IMR-90 (cell line): ENCODE measurements at regions not wholly inside any gene's neighbourhood (a gene's known extent, or its start where the extent isn't known, plus 50 kb on each side); places are given as distances from the start of the nearest gene placed in this dataset.

Source experiments
- ATAC-seq: fragments of 200-7000 bp; cut with Tn5 transposase; 2 replicates; pipeline ENCODE4 v1.9.1; 2020; ENCODE audit warnings: low read depth, mild to moderate bottlenecking, moderate library complexity
- BruUV-seq: library from RNA; stranded (reverse); fragments of 400-500 nt; replicated peaks from 2 replicates; lab custom pipeline; 2021; lab: Mats Ljungman, UMichigan
- CTCF ChIA-PET: fragments of 300-600 bp; formaldehyde crosslinking; extraction: SDS; loops from one replicate; lab custom pipeline; 2021; ENCODE audit warnings: antibody characterized with exemption; lab: Yijun Ruan, JAX
- POLR2A ChIA-PET: fragments of 300-600 bp; sonication (Branson Sonifier 250); formaldehyde crosslinking; loops from one replicate; lab custom pipeline; 2022; ENCODE audit warnings: antibody characterized with exemption; ENCODE audit not compliant: unreplicated experiment; lab: Charles Lee
- DNase-seq: peaks from one replicate; pipeline ENCODE4 v3.0.0; 2013
- H2AFZ ChIP-seq: replicated peaks from 2 replicates; pipeline ENCODE3; 2013; ENCODE audit warnings: low read length, mild to moderate bottlenecking; ENCODE audit not compliant: poor library complexity
- H2AK5ac ChIP-seq: 2 replicates; pipeline ENCODE4 v1.6.1; 2013; ENCODE audit warnings: low read depth, low read length, inconsistent platforms
- H2AK9ac ChIP-seq: replicated peaks from 2 replicates; pipeline ENCODE3; 2013; ENCODE audit warnings: mild to moderate bottlenecking, low read depth, low read length, moderate library complexity; ENCODE audit not compliant: poor library complexity
- H2BK120ac ChIP-seq: 2 replicates; pipeline ENCODE4 v1.6.1; 2013; ENCODE audit warnings: low read depth, low read length, inconsistent platforms
- H2BK15ac ChIP-seq: 3 replicates; pipeline ENCODE4 v1.6.1; 2013; ENCODE audit warnings: low read depth, low read length, inconsistent platforms
- H2BK20ac ChIP-seq: 2 replicates; pipeline ENCODE4 v1.6.1; 2013; ENCODE audit warnings: low read depth, mild to moderate bottlenecking, inconsistent platforms, low read length, moderate library complexity
- H2BK5ac ChIP-seq: 2 replicates; pipeline ENCODE4 v1.6.1; 2013; ENCODE audit warnings: mild to moderate bottlenecking, low read depth, low read length, inconsistent platforms; ENCODE audit not compliant: poor library complexity, severe bottlenecking
- H3K14ac ChIP-seq: replicated peaks from 2 replicates; pipeline ENCODE4 v1.6.1; 2013; ENCODE audit warnings: low read depth, low read length, inconsistent platforms
- H3K18ac ChIP-seq: 2 replicates; pipeline ENCODE4 v1.6.1; 2013; ENCODE audit warnings: low read depth, low read length, control low read depth
- H3K23ac ChIP-seq: 2 replicates; pipeline ENCODE4 v1.6.1; 2013; ENCODE audit warnings: low read depth, low read length, inconsistent platforms
- H3K27ac ChIP-seq: 2 replicates; pipeline ENCODE4 v1.5.1; 2013; ENCODE audit warnings: mild to moderate bottlenecking, control low read depth, low read length; ENCODE audit not compliant: insufficient read depth
- H3K27me3 ChIP-seq: 2 replicates; pipeline ENCODE4 v1.6.1; 2013; ENCODE audit warnings: low read length; ENCODE audit not compliant: control insufficient read depth, insufficient read depth
- H3K36me3 ChIP-seq: 2 replicates; pipeline ENCODE4 v1.6.1; 2013; ENCODE audit warnings: low read length, mixed read lengths; ENCODE audit not compliant: control insufficient read depth, insufficient read depth
- H3K4ac ChIP-seq: 2 replicates; pipeline ENCODE4 v1.6.1; 2013; ENCODE audit warnings: low read depth, low read length, inconsistent platforms
- H3K4me1 ChIP-seq: 2 replicates; pipeline ENCODE4 v1.6.1; 2013; ENCODE audit warnings: low read length, mixed read lengths; ENCODE audit not compliant: control insufficient read depth, insufficient read depth
- H3K4me2 ChIP-seq: 2 replicates; pipeline ENCODE4 v1.6.1; 2013; ENCODE audit warnings: low read depth, mild to moderate bottlenecking, control low read depth, low read length, moderate library complexity
- H3K4me3 ChIP-seq: 2 replicates; pipeline ENCODE4 v1.5.1; 2013; ENCODE audit warnings: low read depth, mild to moderate bottlenecking, control low read depth, low read length, moderate library complexity; ENCODE audit not compliant: insufficient read depth
- H3K56ac ChIP-seq: 2 replicates; pipeline ENCODE4 v1.6.1; 2013; ENCODE audit warnings: low read length, inconsistent platforms; ENCODE audit not compliant: insufficient read depth; ENCODE audit errors: extremely low read depth
- H3K79me1 ChIP-seq, 2 experiments: 2 replicates each; pipeline ENCODE4 v1.6.1; 2013; ENCODE audit warnings: low read length in 2 of 2, inconsistent platforms in 1 of 2, low read depth in 1 of 2
- H3K9ac ChIP-seq: 2 replicates; pipeline ENCODE4 v1.6.1; 2013; ENCODE audit warnings: low read depth, low read length, control low read depth
- H3K9me1 ChIP-seq: 2 replicates; pipeline ENCODE4 v1.6.1; 2013; ENCODE audit warnings: low read length, inconsistent platforms; ENCODE audit not compliant: insufficient read depth
- H3K9me3 ChIP-seq: 2 replicates; pipeline ENCODE4 v1.6.1; 2013; ENCODE audit warnings: low read length; ENCODE audit not compliant: control insufficient read depth, insufficient read depth
- H4K20me1 ChIP-seq: 2 replicates; pipeline ENCODE4 v1.6.1; 2013; ENCODE audit warnings: low read length, inconsistent platforms; ENCODE audit not compliant: insufficient read depth
- H4K5ac ChIP-seq: 2 replicates; pipeline ENCODE4 v1.6.1; 2013; ENCODE audit warnings: mild to moderate bottlenecking, low read depth, low read length, control low read depth
- H4K8ac ChIP-seq, 2 experiments: 2 replicates each; pipeline ENCODE4 v1.6.1; 2013; ENCODE audit warnings: low read depth in 2 of 2, low read length in 2 of 2, control low read depth in 1 of 2, inconsistent platforms in 1 of 2
- H4K91ac ChIP-seq: 2 replicates; pipeline ENCODE4 v1.6.1; 2013; ENCODE audit warnings: low read depth, low read length, inconsistent platforms; ENCODE audit not compliant: insufficient read depth
- BHLHE40 ChIP-seq: fragments of 150-350 bp; IDR thresholded peaks from 2 replicates; pipeline ENCODE4 v1.6.1; 2016; ENCODE audit warnings: mild to moderate bottlenecking, low read depth, low read length
- CEBPB ChIP-seq: IDR thresholded peaks from 2 replicates; pipeline ENCODE4 v1.6.1; 2012; ENCODE audit warnings: low read depth, low read length, improper control_type of control experiment
- CHD1 ChIP-seq: IDR thresholded peaks from 2 replicates; pipeline ENCODE4 v1.6.1; 2012; ENCODE audit warnings: low read depth, low read length, improper control_type of control experiment
- ELK1 ChIP-seq: fragments of 150-350 bp; IDR thresholded peaks from 2 replicates; pipeline ENCODE4 v1.6.1; 2016; ENCODE audit warnings: low read depth, mild to moderate bottlenecking, low read length, moderate library complexity, borderline replicate concordance
- FOS ChIP-seq: fragments of 150-350 bp; IDR thresholded peaks from 2 replicates; pipeline ENCODE4 v1.6.1; 2016; ENCODE audit warnings: low read depth, low read length
- MAFK ChIP-seq: IDR thresholded peaks from 2 replicates; pipeline ENCODE4 v1.6.1; 2012; ENCODE audit warnings: low read depth, low read length, improper control_type of control experiment
- MAZ ChIP-seq: IDR thresholded peaks from 2 replicates; pipeline ENCODE4 v1.6.1; 2012; ENCODE audit warnings: low read depth, mild to moderate bottlenecking, low read length, improper control_type of control experiment, moderate library complexity, borderline replicate concordance
- MXI1 ChIP-seq: IDR thresholded peaks from 2 replicates; pipeline ENCODE4 v1.6.1; 2012; ENCODE audit warnings: low read depth, mild to moderate bottlenecking, low read length, moderate library complexity, borderline replicate concordance
- POLR2A ChIP-seq: IDR thresholded peaks from 2 replicates; pipeline ENCODE4 v1.6.1; 2012; ENCODE audit warnings: mild to moderate bottlenecking, low read depth, low read length
- RAD21 ChIP-seq: IDR thresholded peaks from 2 replicates; pipeline ENCODE4 v1.6.1; 2012; ENCODE audit warnings: low read length, improper control_type of control experiment
- RCOR1 ChIP-seq: IDR thresholded peaks from 2 replicates; pipeline ENCODE4 v1.6.1; 2012; ENCODE audit warnings: mild to moderate bottlenecking, low read length, improper control_type of control experiment; ENCODE audit not compliant: insufficient replicate concordance
- RFX5 ChIP-seq: IDR thresholded peaks from 2 replicates; pipeline ENCODE4 v1.8.0; 2012; ENCODE audit warnings: low read depth, mild to moderate bottlenecking, low read length, moderate library complexity
- SMC3 ChIP-seq: fragments of 150-350 bp; IDR thresholded peaks from 2 replicates; pipeline ENCODE4 v1.6.1; 2016; ENCODE audit warnings: low read depth, mild to moderate bottlenecking, antibody characterized with exemption, low read length, moderate library complexity
- WGBS, 2 experiments: methylation state at CpG; one replicate each; pipeline versions ENCODE4 v1.1.5 to v1.1.7; 2013; ENCODE audit warnings: missing lambda C conversion rate in 2 of 2; ENCODE audit not compliant: insufficient read length in 1 of 2; ENCODE audit errors: extremely low coverage in 2 of 2; 5-methylcytosine and 5-hydroxymethylcytosine counted together
- dilution Hi-C: fragments of 300-500 bp; cut with HindIII; formaldehyde crosslinking; loops from one replicate; pipeline ENCODE4 v1.14.3; 2018; ENCODE audit warnings: low sequenced_read_pairs; ENCODE audit not compliant: unreplicated experiment
- in situ Hi-C: fragments of 300-500 bp; cut with MboI; formaldehyde crosslinking; loops from 3 replicates; pipeline ENCODE4 v1.14.3; 2019; ENCODE audit warnings: low sequenced_read_pairs, inconsistent platforms, mixed read lengths
- intact Hi-C: fragments of 100-400 bp; cut with micrococcal nuclease; formaldehyde crosslinking; loops from 2 replicates; pipeline ENCODE4 v1.10.0; 2022
- TF ChIP-seq, protein P1 (sequence below): fragments of 150-350 bp; IDR thresholded peaks from 2 replicates; pipeline ENCODE4 v1.6.1; 2017; ENCODE audit warnings: mild to moderate bottlenecking, antibody characterized with exemption, low read length, low read depth
- TF ChIP-seq, protein P2 (sequence below): conservative IDR thresholded peaks from 2 replicates; pipeline ENCODE4 v1.5.1; 2012; ENCODE audit warnings: mild to moderate bottlenecking, low read depth, low read length, improper control_type of control experiment

GRCh38 chr2:126836761-126837679 lies 61.7 kb upstream of the TEX51 start:
- H3K4me3 ChIP-seq = no peak overlapping the region
- H2AFZ ChIP-seq = no peak overlapping the region
- in situ Hi-C loops (no loop called here), intact Hi-C loops (no loop called here), dilution Hi-C loops (no loop called here)
- H3K9me3 ChIP-seq = no peaks in the 10 kb centered on the region
- no peak overlapping the region for H3K56ac ChIP-seq
- no peak overlapping the region for H4K91ac ChIP-seq
- no peaks in the 10 kb centered on the region for H4K20me1 ChIP-seq
- no peak overlapping the region for H3K27ac ChIP-seq
- H2AK5ac ChIP-seq = no peak overlapping the region
- H2BK20ac ChIP-seq = no peak overlapping the region
- no TSS peak for BruUV-seq
- no peaks in the 10 kb centered on the region for H3K9me1 ChIP-seq
- H3K23ac ChIP-seq = no peak overlapping the region
- WGBS, 2 experiments = 67% methylated on average over 6 of the region's 20 CpGs; no CpG with 5 or more reads in 1 of the 2 experiments
- no peak overlapping the region for H3K9ac ChIP-seq
- no peaks in the 10 kb centered on the region for H3K79me1 ChIP-seq
- H3K18ac ChIP-seq = no peak overlapping the region
- no peak overlapping the region for H2AK9ac ChIP-seq
- no peak overlapping the region for H3K14ac ChIP-seq
- H2BK5ac ChIP-seq = no peak overlapping the region
- H2BK120ac ChIP-seq = no peak overlapping the region
- no peak overlapping the region for H4K5ac ChIP-seq
- H3K4ac ChIP-seq = no peak overlapping the region
- CTCF ChIA-PET = no interaction called here
- ATAC-seq (no peak), DNase-seq (no peak)
- H2BK15ac ChIP-seq = no peak overlapping the region
- POLR2A ChIA-PET = no interaction called here
- H3K4me1 ChIP-seq = no peaks in the 10 kb centered on the region
- no peak overlapping the region for H4K8ac ChIP-seq
- no peaks in the 10 kb centered on the region; the same call in 1 of the 2 replicates for H3K27me3 ChIP-seq
- H3K4me2 ChIP-seq = no peak overlapping the region
- no peaks in the 10 kb centered on the region for H3K36me3 ChIP-seq
- TF ChIP-seq CHD1 (no peak), BHLHE40 (no peak), CEBPB (no peak), POLR2A (no peak), SMC3 (no peak), RAD21 (no peak), RFX5 (no peak), RCOR1 (no peak), ELK1 (no peak), MXI1 (no peak), FOS (no peak), MAFK (no peak), MAZ (no peak)
- TF ChIP-seq, protein P1, sequence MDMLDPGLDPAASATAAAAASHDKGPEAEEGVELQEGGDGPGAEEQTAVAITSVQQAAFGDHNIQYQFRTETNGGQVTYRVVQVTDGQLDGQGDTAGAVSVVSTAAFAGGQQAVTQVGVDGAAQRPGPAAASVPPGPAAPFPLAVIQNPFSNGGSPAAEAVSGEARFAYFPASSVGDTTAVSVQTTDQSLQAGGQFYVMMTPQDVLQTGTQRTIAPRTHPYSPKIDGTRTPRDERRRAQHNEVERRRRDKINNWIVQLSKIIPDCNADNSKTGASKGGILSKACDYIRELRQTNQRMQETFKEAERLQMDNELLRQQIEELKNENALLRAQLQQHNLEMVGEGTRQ = no peak
- TF ChIP-seq, protein P2, sequence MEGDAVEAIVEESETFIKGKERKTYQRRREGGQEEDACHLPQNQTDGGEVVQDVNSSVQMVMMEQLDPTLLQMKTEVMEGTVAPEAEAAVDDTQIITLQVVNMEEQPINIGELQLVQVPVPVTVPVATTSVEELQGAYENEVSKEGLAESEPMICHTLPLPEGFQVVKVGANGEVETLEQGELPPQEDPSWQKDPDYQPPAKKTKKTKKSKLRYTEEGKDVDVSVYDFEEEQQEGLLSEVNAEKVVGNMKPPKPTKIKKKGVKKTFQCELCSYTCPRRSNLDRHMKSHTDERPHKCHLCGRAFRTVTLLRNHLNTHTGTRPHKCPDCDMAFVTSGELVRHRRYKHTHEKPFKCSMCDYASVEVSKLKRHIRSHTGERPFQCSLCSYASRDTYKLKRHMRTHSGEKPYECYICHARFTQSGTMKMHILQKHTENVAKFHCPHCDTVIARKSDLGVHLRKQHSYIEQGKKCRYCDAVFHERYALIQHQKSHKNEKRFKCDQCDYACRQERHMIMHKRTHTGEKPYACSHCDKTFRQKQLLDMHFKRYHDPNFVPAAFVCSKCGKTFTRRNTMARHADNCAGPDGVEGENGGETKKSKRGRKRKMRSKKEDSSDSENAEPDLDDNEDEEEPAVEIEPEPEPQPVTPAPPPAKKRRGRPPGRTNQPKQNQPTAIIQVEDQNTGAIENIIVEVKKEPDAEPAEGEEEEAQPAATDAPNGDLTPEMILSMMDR = no peak
